Prostate gland (tissue), 2 donors: ENCODE measurements at regions not wholly inside any gene's neighbourhood (a gene's known extent, or its start where the extent isn't known, plus 50 kb on each side); places are given as distances from the start of the nearest gene placed in this dataset.

Source experiments
- DNase-seq: peaks from one replicate; pipeline ENCODE4 v3.0.0-alpha.2; 2019; ENCODE audit warnings: low spot score
- H3K27ac ChIP-seq, 2 donors: fragments of 200-600 bp; sonication (generic); 2 replicates each; pipeline ENCODE4 v1.5.1; 2017 to 2019
- H3K27me3 ChIP-seq: fragments of 200-600 bp; sonication (generic); replicated peaks from 2 replicates; pipeline ENCODE4 v1.5.1; 2019; ENCODE audit not compliant: insufficient read depth
- H3K36me3 ChIP-seq, 2 donors: fragments of 200-600 bp; sonication (generic); 1 replicate in 1 of 2; 2 replicates in 1 of 2; pipeline versions ENCODE4 v1.5.1 to v1.8.1; 2017 to 2019
- H3K4me1 ChIP-seq: fragments of 200-600 bp; sonication (generic); replicated peaks from 2 replicates; pipeline ENCODE4 v1.5.1; 2019
- H3K4me3 ChIP-seq, 2 donors: fragments of 200-600 bp; sonication (generic); 2 replicates each; pipeline ENCODE4 v1.5.1; 2017 to 2019
- H3K9me3 ChIP-seq: fragments of 200-600 bp; sonication (generic); 2 replicates; pipeline ENCODE4 v1.5.1; 2017
- CTCF ChIP-seq, 4 experiments: fragments of 200-600 bp in 2 of 4; fragments of 450-650 bp in 2 of 4; sonication (generic) in 2 of 4; IDR thresholded peaks; 1 replicate in 3 of 4; 2 replicates in 1 of 4; pipeline ENCODE4 v1.5.1; 2016 to 2019; ENCODE audit warnings: antibody characterized with exemption in 4 of 4, mild to moderate bottlenecking in 2 of 4, moderate library complexity in 2 of 4
- POLR2A ChIP-seq: fragments of 450-650 bp; IDR thresholded peaks from one replicate; pipeline ENCODE4 v1.6.1; 2016; ENCODE audit warnings: antibody characterized with exemption, mild to moderate bottlenecking
- POLR2AphosphoS5 ChIP-seq: sonication (generic); formaldehyde crosslinking; IDR thresholded peaks from one replicate; pipeline ENCODE4 v1.6.1; 2017; ENCODE audit warnings: antibody characterized with exemption
- WGBS: methylation state at CpG from one replicate; pipeline ENCODE4 v1.1.5; 2018; 5-methylcytosine and 5-hydroxymethylcytosine counted together
- intact Hi-C: fragments of 100-400 bp; cut with DNase I; formaldehyde crosslinking; loops from one replicate; pipeline ENCODE4 v1.14.2; 2022

- H3K9me3 ChIP-seq, result no peaks in the 10 kb centered on the region
- H3K36me3 ChIP-seq, result no peaks in the 10 kb centered on the region
- DNase-seq, result no peak
- no peaks in the 10 kb centered on the region for H3K27me3 ChIP-seq
- TF ChIP-seq CTCF (IDR thresholded peaks at IDR 0.05), result no peak
- TF ChIP-seq POLR2A, result no peak
- no peak for TF ChIP-seq POLR2AphosphoS5
- H3K27ac ChIP-seq, result no peak overlapping the region
- no peak overlapping the region for H3K4me3 ChIP-seq
- H3K4me1 ChIP-seq, result no peaks in the 10 kb centered on the region
- WGBS, result 80% methylated on average over 3 of the region's 3 CpGs
- intact Hi-C loops, result no loop called here
Measured at GRCh38 chr7:45461026-45461425, 113.1 kb upstream of the ADCY1 start.

GRCh38 chr7:45469103-45469502, 105.1 kb upstream of the ADCY1 start:
- Histone ChIP-seq H3K36me3 (no peaks in the 10 kb centered on the region), H3K27me3 (no peaks in the 10 kb centered on the region), H3K4me3 (no peak overlapping the region), H3K27ac (no peak overlapping the region), H3K4me1 (no peaks in the 10 kb centered on the region), H3K9me3 (no peaks in the 10 kb centered on the region)
- intact Hi-C loops, result no loop called here
- TF ChIP-seq CTCF (IDR thresholded peaks at IDR 0.05) (no peak), POLR2AphosphoS5 (no peak), POLR2A (no peak)
- no peak for DNase-seq
- 82% methylated on average over 1 of the region's 1 CpG for WGBS

GRCh38 chr7:45470031-45470430, 104.1 kb upstream of the ADCY1 start:
- no peaks in the 10 kb centered on the region for H3K27me3 ChIP-seq
- TF ChIP-seq POLR2AphosphoS5 (no peak), POLR2A (no peak), CTCF (IDR thresholded peaks at IDR 0.05) (no peak)
- no peak overlapping the region for H3K27ac ChIP-seq
- H3K4me3 ChIP-seq, result no peak overlapping the region
- no peaks in the 10 kb centered on the region for H3K4me1 ChIP-seq
- intact Hi-C loops, result no loop called here
- no peaks in the 10 kb centered on the region for H3K9me3 ChIP-seq
- no peaks in the 10 kb centered on the region for H3K36me3 ChIP-seq
- DNase-seq, result no peak
- 91% methylated on average over 3 of the region's 3 CpGs for WGBS

GRCh38 chr7:45479781-45480180, 94.4 kb upstream of the ADCY1 start:
- no peak for DNase-seq
- intact Hi-C loops, result no loop called here
- WGBS, result 78% methylated on average over 3 of the region's 3 CpGs
- no peak overlapping the region for H3K27ac ChIP-seq
- no peaks in the 10 kb centered on the region for H3K36me3 ChIP-seq
- H3K27me3 ChIP-seq, result no peaks in the 10 kb centered on the region
- H3K4me1 ChIP-seq, result no peaks in the 10 kb centered on the region
- TF ChIP-seq POLR2A (no peak), POLR2AphosphoS5 (no peak), CTCF (IDR thresholded peaks at IDR 0.05) (no peak)
- H3K9me3 ChIP-seq, result no peaks in the 10 kb centered on the region
- H3K4me3 ChIP-seq, result no peak overlapping the region

- H3K4me1 ChIP-seq, result no peaks in the 10 kb centered on the region
- DNase-seq, result no peak
- no peaks in the 10 kb centered on the region for H3K36me3 ChIP-seq
- no peaks in the 10 kb centered on the region for H3K27me3 ChIP-seq
- WGBS, result 83% methylated on average over 3 of the region's 3 CpGs
- intact Hi-C loops, result no loop called here
- H3K27ac ChIP-seq, result no peak overlapping the region
- no peak overlapping the region for H3K4me3 ChIP-seq
- H3K9me3 ChIP-seq, result no peaks in the 10 kb centered on the region
- TF ChIP-seq CTCF (IDR thresholded peaks at IDR 0.05), result no peak
- no peak for TF ChIP-seq POLR2AphosphoS5
- TF ChIP-seq POLR2A, result no peak
Measured at GRCh38 chr7:45482451-45482850, 91.7 kb upstream of the ADCY1 start.
